MM.1S (cell line): ENCODE measurements at regions not wholly inside any gene's neighbourhood (a gene's known extent, or its start where the extent isn't known, plus 50 kb on each side); places are given as distances from the start of the nearest gene placed in this dataset.

ENCODE experiments used
- CTCF ChIP-seq: fragments of 300-600 bp; sonication (generic); IDR thresholded peaks from 2 replicates; pipeline ENCODE4 v1.5.1; 2016; ENCODE audit warnings: antibody characterized with exemption, low read length, mixed read lengths
- EZH2phosphoT487 ChIP-seq: fragments of 300-600 bp; sonication (generic); IDR thresholded peaks from 2 replicates; pipeline ENCODE4 v1.6.1; 2018; ENCODE audit warnings: antibody characterized with exemption, low read length

GRCh38 chr22:22783575-22783974, 104.0 kb upstream of the IGLL5 start:
- TF ChIP-seq CTCF (no peak), EZH2phosphoT487 (no peak)
